ENCODE measurements at regions not wholly inside any gene's neighbourhood (a gene's known extent, or its start where the extent isn't known, plus 50 kb on each side); places are given as distances from the start of the nearest gene placed in this dataset.

DNA sequence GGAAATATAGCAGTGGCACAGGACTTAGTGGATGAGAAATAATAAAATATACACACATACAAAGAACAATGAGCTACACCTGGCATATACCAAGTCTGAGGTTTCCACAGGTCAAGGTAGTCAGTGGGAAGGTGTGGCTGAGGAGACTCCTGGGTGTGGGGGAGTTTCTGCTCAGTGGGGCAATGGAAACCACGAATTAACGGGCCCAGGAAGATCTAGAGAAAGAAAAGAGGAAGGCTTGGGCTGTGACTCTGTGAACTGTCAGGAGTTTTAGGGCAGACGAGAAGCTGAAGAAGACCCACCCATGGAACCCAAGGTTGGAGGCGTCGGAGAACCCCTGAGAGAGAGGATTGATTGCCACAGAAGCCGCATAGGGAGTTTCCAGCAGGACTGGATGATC, 196.5 kb downstream of the HERPUD2 start:
- TF ChIP-seq, protein P1, sequence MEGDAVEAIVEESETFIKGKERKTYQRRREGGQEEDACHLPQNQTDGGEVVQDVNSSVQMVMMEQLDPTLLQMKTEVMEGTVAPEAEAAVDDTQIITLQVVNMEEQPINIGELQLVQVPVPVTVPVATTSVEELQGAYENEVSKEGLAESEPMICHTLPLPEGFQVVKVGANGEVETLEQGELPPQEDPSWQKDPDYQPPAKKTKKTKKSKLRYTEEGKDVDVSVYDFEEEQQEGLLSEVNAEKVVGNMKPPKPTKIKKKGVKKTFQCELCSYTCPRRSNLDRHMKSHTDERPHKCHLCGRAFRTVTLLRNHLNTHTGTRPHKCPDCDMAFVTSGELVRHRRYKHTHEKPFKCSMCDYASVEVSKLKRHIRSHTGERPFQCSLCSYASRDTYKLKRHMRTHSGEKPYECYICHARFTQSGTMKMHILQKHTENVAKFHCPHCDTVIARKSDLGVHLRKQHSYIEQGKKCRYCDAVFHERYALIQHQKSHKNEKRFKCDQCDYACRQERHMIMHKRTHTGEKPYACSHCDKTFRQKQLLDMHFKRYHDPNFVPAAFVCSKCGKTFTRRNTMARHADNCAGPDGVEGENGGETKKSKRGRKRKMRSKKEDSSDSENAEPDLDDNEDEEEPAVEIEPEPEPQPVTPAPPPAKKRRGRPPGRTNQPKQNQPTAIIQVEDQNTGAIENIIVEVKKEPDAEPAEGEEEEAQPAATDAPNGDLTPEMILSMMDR (conservative IDR thresholded peaks at IDR 0.05; ENCODE audit: low read depth, low read length): no peak
- TF ChIP-seq POLR2A (IDR thresholded peaks at IDR 0.05; ENCODE audit: low read depth, low read length): no peak
- no peak for TF ChIP-seq RCOR1 (IDR thresholded peaks at IDR 0.05; ENCODE audit: insufficient replicate concordance, low read length)
- no peak for TF ChIP-seq RAD21 (IDR thresholded peaks at IDR 0.05; ENCODE audit: low read length)
- TF ChIP-seq, protein P2, sequence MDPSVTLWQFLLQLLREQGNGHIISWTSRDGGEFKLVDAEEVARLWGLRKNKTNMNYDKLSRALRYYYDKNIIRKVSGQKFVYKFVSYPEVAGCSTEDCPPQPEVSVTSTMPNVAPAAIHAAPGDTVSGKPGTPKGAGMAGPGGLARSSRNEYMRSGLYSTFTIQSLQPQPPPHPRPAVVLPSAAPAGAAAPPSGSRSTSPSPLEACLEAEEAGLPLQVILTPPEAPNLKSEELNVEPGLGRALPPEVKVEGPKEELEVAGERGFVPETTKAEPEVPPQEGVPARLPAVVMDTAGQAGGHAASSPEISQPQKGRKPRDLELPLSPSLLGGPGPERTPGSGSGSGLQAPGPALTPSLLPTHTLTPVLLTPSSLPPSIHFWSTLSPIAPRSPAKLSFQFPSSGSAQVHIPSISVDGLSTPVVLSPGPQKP (IDR thresholded peaks at IDR 0.05; ENCODE audit: borderline replicate concordance, low read depth, low read length): no peak
- TF ChIP-seq CEBPB (IDR thresholded peaks at IDR 0.05; ENCODE audit: low read depth, low read length): no peak
- no peak for TF ChIP-seq MAFK (IDR thresholded peaks at IDR 0.05; ENCODE audit: low read depth, low read length)
- no peak for TF ChIP-seq MAZ (IDR thresholded peaks at IDR 0.05; ENCODE audit: borderline replicate concordance, low read depth, low read length)
- no peak for TF ChIP-seq BHLHE40 (IDR thresholded peaks at IDR 0.05; ENCODE audit: low read depth, low read length)

Measured in IMR-90 (cell line).